Fibroblast of the aortic adventitia (primary cell): ENCODE measurements at regions not wholly inside any gene's neighbourhood (a gene's known extent, or its start where the extent isn't known, plus 50 kb on each side); places are given as distances from the start of the nearest gene placed in this dataset.

ENCODE experiments used
- DNase-seq: peaks from one replicate; pipeline ENCODE4 v3.0.0-alpha.2; 2010; ENCODE audit warnings: low read depth
- H3K4me3 ChIP-seq: 2 replicates; pipeline ENCODE4 v1.5.1; 2011; ENCODE audit warnings: low read depth, mild to moderate bottlenecking, control low read depth, low read length, moderate library complexity
- TF ChIP-seq, protein P1 (sequence below): IDR thresholded peaks from 2 replicates; pipeline ENCODE4 v1.5.1; 2011; ENCODE audit warnings: mild to moderate bottlenecking, low read length, control low read depth, inconsistent platforms; ENCODE audit not compliant: insufficient read depth

DNA sequence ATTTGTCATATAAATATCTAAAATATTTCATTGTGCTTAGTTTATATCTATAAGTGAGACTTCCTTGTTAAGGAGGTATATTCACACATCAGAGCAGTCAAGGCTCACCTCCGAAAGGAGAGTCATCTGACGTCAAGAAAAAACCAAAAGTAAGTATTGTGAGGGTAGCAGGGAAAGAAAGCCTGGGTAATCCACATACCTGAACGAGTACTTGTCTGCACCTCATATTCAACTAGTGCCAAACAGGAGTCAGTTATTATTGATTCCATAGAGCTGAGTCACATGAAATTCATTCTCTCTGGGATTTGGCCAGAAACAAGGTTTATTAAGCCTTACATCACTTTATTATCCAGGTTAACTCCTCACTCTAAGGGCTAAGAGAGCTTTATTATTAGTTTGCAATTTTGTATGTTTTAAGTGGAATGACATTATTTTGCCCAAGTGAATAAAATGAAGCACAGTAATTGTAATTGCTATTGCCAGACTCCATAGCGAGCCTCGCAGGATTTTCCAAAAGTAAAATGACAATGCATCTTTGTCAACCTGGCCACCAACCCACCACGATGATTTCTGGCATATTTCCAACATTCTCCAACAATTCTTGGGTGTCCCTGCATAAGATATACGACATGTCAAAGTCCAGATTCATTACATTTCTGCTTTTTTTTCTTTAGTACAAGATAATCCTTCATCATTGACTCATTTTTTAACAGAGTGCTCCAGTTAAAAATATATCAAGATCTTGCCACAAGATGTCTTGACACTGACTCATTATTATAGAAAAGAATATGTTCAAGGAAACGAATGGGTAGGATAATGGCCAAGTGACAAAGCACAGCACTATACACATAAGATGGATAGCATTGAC, 1210.4 kb upstream of the ACVR2A start:
- TF ChIP-seq, protein P1, sequence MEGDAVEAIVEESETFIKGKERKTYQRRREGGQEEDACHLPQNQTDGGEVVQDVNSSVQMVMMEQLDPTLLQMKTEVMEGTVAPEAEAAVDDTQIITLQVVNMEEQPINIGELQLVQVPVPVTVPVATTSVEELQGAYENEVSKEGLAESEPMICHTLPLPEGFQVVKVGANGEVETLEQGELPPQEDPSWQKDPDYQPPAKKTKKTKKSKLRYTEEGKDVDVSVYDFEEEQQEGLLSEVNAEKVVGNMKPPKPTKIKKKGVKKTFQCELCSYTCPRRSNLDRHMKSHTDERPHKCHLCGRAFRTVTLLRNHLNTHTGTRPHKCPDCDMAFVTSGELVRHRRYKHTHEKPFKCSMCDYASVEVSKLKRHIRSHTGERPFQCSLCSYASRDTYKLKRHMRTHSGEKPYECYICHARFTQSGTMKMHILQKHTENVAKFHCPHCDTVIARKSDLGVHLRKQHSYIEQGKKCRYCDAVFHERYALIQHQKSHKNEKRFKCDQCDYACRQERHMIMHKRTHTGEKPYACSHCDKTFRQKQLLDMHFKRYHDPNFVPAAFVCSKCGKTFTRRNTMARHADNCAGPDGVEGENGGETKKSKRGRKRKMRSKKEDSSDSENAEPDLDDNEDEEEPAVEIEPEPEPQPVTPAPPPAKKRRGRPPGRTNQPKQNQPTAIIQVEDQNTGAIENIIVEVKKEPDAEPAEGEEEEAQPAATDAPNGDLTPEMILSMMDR = no peak
- DNase-seq = peak; percentile 41

DNA sequence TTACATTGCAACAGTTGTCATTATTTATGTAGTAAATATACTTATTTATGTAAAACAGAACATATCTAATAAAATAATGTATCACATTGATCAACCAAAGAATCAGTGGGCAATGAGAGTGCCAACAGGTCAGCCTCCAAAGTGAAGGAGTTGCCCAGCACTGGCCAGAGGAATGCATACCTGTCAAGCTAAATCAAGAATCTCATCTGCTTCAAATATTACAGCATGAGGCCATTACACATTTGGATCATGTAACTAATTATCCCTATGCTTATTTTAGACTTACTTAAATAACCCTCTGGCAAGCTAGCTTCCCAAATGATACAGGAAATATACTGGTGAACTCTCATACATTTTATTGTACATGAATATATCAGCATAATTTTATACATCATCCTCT, 1211.7 kb upstream of the ACVR2A start:
- H3K4me3 ChIP-seq = no peak overlapping the region
- TF ChIP-seq, protein P1 = no peak
- no peak for DNase-seq

More for the DNA sequence above, 1210.4 kb upstream of the ACVR2A start:
- no peak overlapping the region for H3K4me3 ChIP-seq

DNA sequence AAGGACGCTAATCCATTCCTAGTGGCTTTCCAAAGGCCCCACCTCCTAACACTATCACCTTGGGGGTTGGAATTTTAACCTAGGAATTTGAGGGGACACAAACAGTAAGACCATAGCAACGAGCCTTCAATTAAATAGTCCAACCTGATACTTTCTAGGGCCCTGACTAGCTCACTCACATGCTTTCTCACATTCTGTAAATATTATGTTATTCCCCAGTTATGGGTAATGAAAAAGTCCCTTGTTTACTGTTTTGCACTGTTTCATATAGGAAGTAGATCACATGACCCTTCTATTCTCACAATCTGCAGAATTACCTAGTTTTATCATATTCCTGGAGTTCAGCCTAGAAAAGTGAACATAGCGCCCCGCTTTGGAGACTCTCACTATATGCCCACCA, 1212.1 kb upstream of the ACVR2A start:
- H3K4me3 ChIP-seq = no peak overlapping the region
- TF ChIP-seq, protein P1 = no peak
- DNase-seq = no peak

DNA sequence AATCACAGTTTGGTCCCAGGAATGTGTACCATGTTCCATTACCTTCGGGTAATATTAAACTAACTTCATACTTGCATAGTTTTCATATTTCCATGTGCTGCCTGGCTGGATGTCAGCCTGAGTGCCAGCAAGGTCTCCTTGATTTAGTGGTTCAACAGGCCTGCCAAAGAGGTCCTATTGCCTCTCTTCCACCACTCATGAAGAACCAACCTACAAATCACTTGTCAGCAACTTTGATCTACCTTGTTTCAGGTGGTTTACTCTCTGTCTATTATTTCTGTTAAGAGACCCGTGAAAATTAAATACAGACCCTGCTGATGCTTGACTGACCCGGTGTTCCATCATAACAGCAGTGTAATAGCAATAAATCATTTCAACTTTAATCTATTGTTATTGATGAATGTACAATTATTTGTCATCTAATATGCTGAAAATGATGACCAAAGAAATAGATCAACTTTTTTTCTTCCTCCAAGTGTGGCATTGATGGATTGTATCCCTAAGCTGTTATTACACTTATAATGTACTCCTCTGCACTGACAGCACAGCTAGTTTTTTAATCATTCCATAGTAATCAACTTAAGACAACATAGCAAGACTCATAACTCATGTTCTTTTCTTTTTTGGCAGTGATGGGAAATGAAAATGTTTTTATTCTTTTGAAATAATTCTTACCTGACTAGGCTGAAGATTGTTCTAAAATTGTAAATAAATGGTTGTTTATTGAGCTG, 1220.2 kb upstream of the ACVR2A start:
- TF ChIP-seq, protein P1 = no peak
- no peak for DNase-seq
- no peak overlapping the region for H3K4me3 ChIP-seq

DNA sequence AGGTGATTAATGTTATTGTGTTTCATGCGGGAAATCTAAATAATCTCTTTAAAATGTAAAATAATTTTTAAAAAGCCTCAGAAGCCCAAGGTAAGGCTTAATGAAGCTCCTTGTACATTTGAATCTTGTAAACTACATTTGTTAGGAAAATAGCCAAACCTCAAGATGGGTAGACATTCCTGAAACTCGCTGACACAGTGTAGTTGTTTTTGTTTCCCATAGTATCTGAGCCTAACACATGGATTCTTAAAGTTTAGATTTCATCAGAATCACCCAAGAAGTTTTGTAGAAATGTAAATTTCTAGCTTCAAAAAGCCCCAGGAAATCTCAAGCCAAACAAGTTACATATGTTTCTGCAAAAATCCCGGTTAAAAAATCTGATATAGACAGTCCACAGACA, 1221.1 kb upstream of the ACVR2A start:
- TF ChIP-seq, protein P1 = no peak
- no peak overlapping the region for H3K4me3 ChIP-seq
- DNase-seq = peak; percentile 3

DNA sequence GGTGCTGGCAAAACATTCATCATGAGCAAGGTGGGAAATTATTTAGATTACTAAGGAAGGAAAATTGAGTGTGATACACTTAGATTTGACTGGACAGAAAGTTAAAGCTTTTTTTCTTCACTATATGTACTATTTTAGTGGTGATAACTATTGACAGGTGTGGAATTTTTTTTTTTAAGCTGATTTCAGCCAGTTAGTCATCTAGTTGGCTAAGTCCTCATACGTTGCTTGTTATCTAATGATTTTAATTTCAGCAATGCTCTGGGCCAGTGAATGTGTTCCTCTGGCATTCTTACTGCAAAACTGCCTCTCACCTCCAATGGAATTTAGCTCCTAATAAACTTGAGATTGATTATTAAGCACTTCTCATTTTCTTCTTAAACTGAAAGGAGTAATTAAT, 1223.2 kb upstream of the ACVR2A start:
- no peak for DNase-seq
- TF ChIP-seq, protein P1 = no peak

More for the DNA sequence above, 1223.2 kb upstream of the ACVR2A start:
- no peak overlapping the region for H3K4me3 ChIP-seq
